Mesodermal cell (in vitro differentiated cells): ENCODE measurements at regions not wholly inside any gene's neighbourhood (a gene's known extent, or its start where the extent isn't known, plus 50 kb on each side); places are given as distances from the start of the nearest gene placed in this dataset.

Experiments used
- H3K27ac ChIP-seq: 2 replicates; pipeline ENCODE4 v1.7.0; 2013; ENCODE audit warnings: mild to moderate bottlenecking, low read depth, low read length, moderate library complexity; ENCODE audit not compliant: severe bottlenecking
- H3K36me3 ChIP-seq: 2 replicates; pipeline ENCODE4 v1.7.1; 2013; ENCODE audit warnings: mild to moderate bottlenecking, low read length, moderate library complexity; ENCODE audit not compliant: control insufficient read depth, insufficient read depth
- H3K4me1 ChIP-seq: one replicate; pipeline ENCODE4 v1.7.1; 2013; ENCODE audit warnings: mild to moderate bottlenecking, low read length; ENCODE audit not compliant: insufficient read depth, control insufficient read depth, poor library complexity, severe bottlenecking
- H3K4me3 ChIP-seq: 2 replicates; pipeline ENCODE4 v1.7.0; 2013; ENCODE audit warnings: low read length, control low read depth, mild to moderate bottlenecking; ENCODE audit not compliant: insufficient read depth, poor library complexity, severe bottlenecking; ENCODE audit errors: extremely low read depth
- H3K9me3 ChIP-seq: 2 replicates; pipeline ENCODE4 v1.7.1; 2013; ENCODE audit warnings: mild to moderate bottlenecking, low read length, moderate library complexity; ENCODE audit not compliant: control insufficient read depth
- WGBS, 2 experiments: methylation state at CpG; one replicate each; pipeline ENCODE4 v1.1.5; 2013; ENCODE audit warnings: missing lambda C conversion rate in 2 of 2; ENCODE audit not compliant: insufficient coverage in 2 of 2; 5-methylcytosine and 5-hydroxymethylcytosine counted together

DNA sequence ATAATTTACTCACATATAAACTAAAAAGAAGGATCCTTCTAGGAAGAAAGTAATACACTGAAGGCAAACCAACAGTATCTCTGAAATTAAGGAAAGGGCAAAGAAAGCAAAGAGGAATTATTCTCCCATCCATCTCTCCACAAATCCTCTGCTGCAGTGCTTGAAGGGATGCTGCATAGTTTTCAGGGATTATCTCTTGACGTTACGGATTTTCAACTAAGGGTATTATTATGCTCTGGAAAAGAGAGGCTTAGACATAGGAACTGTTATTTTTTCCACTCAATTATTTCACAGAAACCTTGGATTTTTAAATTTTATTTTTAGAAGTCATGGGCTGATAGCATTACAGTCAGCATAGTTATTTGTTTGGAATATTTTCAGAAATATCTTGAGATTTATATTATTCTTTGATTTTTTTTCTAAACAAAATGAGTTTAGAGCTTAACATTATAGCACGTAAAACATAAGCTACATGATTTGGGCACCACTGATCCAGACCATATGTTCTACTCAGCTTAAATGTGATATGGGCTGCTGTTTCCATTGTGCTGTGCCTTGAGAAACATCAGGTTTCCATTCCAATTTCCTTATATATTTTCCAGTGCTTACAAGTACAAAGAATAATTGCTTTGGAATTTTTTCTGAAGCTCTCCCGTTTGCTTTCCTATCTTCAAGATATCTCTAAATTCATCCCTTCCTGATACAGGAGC is 57.9 kb upstream of the DCN start:
- Histone ChIP-seq H3K27ac (no peak overlapping the region), H3K4me3 (no peak overlapping the region)
- WGBS, 2 experiments: 80% methylated on average over 1 of the region's 4 CpGs; no CpG with 5 or more reads in 1 of the 2 experiments

DNA sequence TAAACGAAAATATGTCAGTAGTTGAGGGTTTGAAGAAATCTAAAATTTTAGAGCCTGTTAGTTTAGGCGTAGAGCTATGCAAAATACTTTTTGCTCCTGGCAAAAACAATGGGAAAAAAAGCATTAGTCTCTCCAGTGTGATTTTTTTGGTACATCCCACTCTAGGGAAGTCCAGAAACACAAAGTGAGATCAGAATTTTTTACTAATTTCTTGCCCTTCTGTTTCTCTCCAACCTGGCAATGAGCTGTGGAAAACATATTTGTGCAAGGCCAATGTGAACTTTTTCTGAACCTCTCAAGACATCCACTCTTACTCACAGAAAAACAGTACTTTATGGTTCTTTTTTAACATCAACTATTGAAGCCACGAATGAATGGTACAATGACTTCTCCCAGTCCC is 56.9 kb upstream of the DCN start:
- no peaks in the 10 kb centered on the region for H3K9me3 ChIP-seq
- H3K4me1 ChIP-seq: no peaks in the 10 kb centered on the region
- H3K4me3 ChIP-seq: no peak overlapping the region
- no peaks in the 10 kb centered on the region for H3K36me3 ChIP-seq
- H3K27ac ChIP-seq: no peak overlapping the region
- 100% methylated on average over 1 of the region's 3 CpGs for WGBS, 2 experiments

More for the DNA sequence above, 57.9 kb upstream of the DCN start:
- H3K4me1 ChIP-seq: no peaks in the 10 kb centered on the region
- H3K36me3 ChIP-seq: no peaks in the 10 kb centered on the region
- no peaks in the 10 kb centered on the region for H3K9me3 ChIP-seq
